GM12875 (cell line): ENCODE measurements at regions not wholly inside any gene's neighbourhood (a gene's known extent, or its start where the extent isn't known, plus 50 kb on each side); places are given as distances from the start of the nearest gene placed in this dataset.

Source experiments
- H3K4me3 ChIP-seq: one replicate; pipeline ENCODE4 v1.5.1; 2011; ENCODE audit warnings: low read depth, low read length, control low read depth
- CTCF ChIP-seq: IDR thresholded peaks from 2 replicates; pipeline ENCODE4 v1.5.1; 2011; ENCODE audit warnings: low read depth, mild to moderate bottlenecking, control low read depth, inconsistent platforms, low read length, moderate library complexity, borderline replicate concordance; ENCODE audit not compliant: insufficient read depth

DNA sequence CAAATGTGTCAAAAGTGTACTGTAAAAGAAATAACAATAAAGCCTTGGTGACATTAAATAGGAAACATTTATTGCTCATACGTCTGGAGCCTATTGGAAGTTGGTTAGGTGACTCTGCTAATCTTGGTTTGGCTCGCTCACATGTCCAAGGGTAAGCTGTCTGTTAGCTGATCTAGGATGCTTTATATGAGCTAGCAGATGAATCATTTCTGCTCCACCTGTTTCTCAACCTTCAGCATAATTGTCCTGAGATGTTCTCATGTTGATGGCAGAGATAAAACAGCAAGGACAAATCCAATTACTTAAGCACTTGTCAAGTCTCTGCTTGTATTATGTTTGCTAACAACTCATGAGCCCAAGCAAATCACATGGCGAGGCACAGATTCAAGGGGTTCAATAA is 56.0 kb upstream of the CD53 start:
- TF ChIP-seq CTCF, result no peak
- no peak overlapping the region for H3K4me3 ChIP-seq

DNA sequence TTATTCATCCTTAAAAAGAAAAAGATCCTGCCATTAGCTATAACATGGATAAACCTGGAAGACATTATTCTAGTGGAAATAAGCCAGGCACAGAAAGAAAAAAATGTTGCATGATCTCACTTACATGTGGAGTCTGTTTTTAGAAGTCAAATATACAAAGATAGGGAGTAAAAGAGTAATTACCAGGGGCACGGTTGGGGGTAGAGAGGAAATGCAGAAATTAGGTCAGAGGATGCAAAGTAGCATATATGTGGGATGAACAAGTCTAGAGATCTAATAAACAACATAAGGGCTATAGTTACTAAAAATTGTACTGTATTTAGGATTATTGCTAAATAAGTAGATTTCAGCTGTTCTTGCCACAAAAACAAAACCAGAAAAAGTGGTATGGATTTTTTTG is 61.4 kb upstream of the CD53 start:
- TF ChIP-seq CTCF, result no peak
- no peak overlapping the region for H3K4me3 ChIP-seq

DNA sequence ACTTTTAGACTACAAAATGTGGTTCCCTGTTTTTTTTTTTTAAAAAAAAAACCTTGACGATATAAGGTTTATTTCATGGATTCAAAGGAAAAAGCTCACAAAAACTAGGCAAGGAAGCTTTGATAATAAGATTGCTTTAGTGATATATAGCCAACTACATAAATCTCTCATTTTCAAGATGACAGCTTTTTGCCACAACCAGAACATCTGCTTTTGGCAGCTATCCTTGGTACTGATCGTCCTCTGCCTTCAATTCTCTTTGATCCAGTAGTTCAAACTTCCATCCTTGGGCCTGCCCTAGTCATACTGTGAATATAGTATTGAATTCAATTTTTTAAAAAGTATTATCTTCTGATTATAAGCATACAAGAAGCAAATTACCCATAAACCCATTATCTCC is 72.9 kb upstream of the CD53 start:
- H3K4me3 ChIP-seq, result no peak overlapping the region
- TF ChIP-seq CTCF, result no peak

- TF ChIP-seq CTCF, result no peak
- H3K4me3 ChIP-seq, result no peak overlapping the region
Observed at GRCh38 chr1:110798691-110799256, 74.2 kb upstream of the CD53 start.

GRCh38 chr1:110788673-110789072 is 84.3 kb upstream of the CD53 start:
- no peak for TF ChIP-seq CTCF
- no peak overlapping the region for H3K4me3 ChIP-seq

DNA sequence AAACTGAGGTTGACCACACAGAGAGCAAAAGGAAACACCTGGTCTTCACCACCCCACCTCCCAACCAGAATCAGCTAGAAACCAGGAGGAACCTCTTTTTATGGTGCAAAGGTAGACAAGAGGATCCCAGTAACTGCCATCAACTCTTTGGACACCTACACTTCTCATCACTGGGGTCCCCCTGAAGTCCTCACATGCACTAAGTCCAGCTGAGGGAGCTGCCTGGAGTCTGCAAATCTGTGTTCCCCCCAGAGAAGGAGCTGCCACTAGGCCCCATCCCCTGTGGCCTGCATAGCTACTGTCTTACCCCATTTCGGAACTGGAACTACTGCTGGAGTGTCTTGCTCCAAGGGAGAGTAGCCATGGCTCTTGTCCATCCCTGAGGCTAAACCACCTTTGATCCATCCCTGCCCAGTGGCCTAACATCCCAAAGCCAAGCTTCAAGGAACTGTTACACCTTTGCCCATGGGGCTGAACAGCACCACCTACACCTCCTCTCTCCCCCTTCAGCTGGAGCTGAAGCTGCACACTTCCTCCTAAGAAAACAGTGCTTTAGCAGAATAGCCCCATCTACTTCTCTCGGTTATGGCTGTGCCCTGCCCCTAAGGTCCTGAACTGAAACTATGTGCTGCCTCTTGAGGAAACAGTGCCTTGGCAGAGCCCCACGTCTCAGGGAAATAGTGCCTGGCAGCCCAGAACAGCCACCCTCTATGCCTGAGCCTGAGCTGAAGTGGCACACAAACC is 85.4 kb upstream of the CD53 start:
- peak overlapping the region; percentile 40 for H3K4me3 ChIP-seq

More for the DNA sequence above, 85.4 kb upstream of the CD53 start:
- no peak for TF ChIP-seq CTCF
